ENCODE measurements at regions not wholly inside any gene's neighbourhood (a gene's known extent, or its start where the extent isn't known, plus 50 kb on each side); places are given as distances from the start of the nearest gene placed in this dataset.

DNA sequence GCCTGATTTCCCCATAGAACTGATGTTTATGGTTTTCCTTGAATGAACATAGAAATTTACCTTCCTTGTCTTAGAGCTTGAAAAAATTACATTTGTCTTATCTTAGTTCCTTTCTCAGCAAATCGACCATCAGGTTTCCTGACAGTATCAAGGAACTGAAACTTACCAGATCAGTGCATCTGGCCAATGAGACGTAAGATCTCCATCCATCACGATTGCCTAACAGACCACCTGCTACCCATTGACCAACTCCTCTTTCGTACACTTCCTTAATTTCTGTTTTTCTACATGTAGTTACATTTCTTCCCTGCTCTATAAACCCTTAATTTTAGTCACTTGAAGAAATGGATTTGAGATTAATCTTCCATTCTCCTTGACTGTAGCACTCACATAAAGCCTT lies 57.4 kb upstream of the TMPRSS15 start:
- no peak for DNase-seq

DNA sequence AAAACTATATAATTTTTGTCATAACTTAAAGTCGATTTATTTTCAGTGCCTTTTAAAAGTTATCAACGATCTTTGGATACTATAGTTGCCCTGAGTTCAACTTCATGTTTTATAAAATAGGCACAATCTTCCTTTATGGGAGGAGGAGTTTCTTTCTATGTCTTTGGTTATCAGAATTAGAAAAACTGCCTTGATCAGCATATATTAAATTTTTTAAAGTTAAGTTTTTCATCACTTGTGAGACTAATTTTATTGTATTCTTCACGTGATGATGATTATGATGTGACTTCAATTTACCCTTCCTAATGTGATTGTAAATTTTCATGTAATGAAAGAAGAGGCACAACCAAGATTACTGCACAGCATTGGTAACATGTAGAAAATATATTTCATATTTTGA lies 58.2 kb upstream of the TMPRSS15 start:
- DNase-seq: no peak

DNA sequence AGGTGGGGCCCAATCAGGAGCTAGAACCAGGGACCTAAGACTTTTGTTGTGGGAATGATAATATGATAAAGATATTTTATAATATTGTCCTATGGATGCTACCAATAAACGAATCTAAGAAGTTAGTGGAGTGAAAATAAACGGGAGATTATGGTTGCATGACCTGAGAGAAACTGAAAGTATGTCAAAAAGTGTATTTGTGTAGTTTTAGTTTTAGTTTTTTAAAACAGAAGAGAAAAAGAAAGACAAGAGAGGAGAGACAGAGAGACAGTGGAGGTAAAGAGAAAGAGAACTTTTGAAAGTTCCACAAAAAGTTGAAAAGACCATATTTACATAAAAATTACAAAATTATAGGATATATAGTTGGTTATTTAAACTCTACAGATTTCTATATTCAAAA lies 64.1 kb upstream of the TMPRSS15 start:
- DNase-seq: no peak

DNA sequence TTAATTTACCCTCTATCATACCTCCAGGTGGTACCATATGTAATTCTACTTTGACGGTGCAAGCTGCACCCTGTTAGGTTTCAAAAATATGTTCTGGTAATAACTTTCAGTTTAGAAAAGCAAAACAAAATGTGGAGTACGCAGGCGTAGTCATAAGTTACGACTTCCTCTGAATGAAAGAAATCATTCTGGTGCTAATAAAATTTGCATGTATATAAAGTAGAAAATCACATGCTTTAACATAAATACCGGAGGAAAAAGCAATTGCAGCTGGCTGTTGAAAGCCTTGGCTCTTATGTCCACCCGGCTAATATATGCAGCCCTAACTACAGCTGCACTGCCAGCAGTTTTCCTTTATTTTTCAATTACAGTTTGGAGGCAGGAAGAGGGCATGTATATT lies 65.2 kb upstream of the TMPRSS15 start:
- DNase-seq: no peak

DNA sequence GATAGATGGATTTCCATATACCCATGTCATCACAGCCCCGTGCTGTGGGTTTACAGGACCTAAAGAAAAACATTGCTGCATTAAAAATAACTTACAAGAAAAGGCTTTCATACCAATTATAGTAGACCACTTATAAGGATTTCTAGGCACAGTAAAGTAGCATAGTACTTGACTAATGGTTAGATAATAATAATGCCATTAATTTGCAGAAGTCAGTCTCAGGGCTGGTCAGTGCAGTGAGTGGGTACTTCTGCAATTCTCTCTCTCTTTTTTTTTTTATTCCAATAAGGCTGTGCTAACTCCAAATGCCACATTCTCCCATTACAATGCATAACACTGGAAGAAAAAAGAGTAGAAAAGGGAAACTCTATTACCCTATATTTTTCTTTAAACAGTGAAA lies 73.1 kb upstream of the TMPRSS15 start:
- DNase-seq: no peak

- no peak for DNase-seq
Measured at GRCh38 chr21:18477043-18477442, 73.5 kb upstream of the TMPRSS15 start.

DNA sequence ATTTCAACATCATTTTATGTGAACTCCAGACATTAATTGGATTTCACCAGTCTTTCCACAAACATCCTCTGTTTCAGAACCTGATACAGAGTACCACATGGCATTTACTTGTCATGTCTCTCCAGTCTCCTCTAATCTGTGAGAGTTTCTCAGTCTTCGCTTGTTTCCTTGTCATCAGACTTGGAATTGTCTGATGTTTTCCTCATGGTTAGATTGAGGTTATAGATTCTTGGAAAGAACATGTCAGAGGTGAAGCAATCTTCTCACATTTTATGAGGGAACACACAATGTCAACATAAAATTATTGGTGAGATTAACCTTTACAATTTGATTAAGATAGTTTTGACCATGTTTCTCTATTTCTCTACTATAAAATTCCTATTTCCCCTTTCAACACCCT lies 74.9 kb upstream of the TMPRSS15 start:
- no peak for DNase-seq

GRCh38 chr21:18488252-18488651 lies 84.7 kb upstream of the TMPRSS15 start:
- no peak for DNase-seq

DNA sequence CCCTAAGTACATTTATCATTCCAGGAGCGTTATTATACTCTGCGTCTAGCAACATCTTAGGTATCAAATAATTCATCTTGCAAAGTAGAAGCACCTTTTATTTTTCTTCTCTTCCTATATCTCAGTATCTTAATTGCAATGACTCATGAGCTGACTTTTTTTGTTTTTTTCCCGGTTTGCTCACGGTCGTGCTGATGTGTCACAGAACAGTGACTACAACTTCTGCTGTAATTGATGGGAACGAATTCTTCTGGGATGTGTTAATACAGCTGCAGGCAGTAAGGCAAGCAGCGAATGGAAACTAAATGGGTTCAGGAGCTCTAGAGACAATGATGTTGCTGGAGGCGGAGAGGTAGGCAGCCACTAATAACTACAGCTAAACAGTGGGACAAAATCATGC lies 89.8 kb upstream of the TMPRSS15 start:
- no peak for DNase-seq

DNA sequence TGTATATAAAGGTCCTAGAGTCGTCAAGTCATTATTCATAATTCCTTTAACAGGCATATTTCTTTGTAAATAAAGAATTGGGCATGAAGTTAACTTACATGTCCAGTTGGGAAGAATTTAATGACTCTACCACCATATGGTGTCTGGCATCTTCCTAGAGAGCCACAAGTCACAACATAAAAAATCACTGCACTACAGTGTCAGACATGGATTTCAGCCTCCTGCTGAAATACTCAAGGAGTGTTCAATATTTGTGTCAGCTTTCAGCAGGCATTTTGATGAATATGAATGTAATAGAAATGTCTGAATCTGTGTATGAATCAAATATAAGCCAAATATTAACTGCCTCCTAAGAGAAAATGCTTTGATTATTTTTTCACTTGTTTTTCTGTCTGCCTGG lies 91.9 kb upstream of the TMPRSS15 start:
- DNase-seq: no peak

- DNase-seq: no peak
Measured at GRCh38 chr21:18498431-18498830, 94.8 kb upstream of the TMPRSS15 start.

DNA sequence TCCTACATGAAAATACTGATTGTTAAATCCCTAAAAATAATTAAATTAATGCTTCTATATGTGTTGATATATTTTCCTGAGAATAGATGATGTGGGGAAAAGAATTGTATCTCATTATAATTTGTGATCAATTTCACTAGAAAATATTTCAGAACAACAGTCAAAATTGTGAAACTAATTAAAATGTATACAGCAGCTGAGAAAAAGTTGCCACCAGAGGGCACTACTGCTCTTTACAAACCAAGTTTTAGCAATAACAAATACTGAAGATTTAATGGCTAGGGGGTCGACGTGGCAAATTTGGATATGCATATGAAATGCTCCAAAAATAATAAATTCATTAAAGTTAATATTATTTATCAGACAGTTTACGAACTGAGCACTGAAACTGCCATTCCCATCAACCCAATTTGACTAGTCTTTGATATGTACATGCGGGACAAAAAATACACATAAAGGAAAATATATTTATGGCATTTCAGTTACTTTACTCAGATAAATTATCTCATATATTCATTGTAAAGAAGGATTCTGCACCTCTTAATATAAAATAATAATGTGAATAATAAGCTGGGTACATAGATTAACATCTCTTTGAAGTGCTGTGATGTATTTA lies 96.3 kb upstream of the TMPRSS15 start:
- DNase-seq: peak; percentile 2

GRCh38 chr21:18518054-18518481 lies 114.5 kb upstream of the TMPRSS15 start:
- no peak for DNase-seq

DNA sequence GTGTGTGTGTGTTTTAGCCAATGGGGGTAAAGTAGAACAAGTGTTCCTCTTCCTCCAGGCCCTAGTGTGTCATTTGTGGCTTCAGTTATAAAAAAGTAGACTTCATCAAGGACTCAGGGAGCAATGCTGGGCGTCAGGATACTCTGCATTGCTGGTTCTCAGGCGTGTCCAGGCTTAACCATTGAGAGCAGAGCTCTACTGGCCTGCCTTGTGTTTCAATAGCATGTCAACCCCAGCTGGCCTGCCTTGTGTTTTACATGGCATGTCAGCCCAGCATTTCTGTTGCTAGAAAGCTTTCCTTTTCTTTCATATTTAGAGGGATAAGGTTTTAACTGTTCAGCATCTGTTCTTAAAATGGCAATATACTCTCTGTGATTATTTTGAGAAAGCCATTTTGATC lies 117.6 kb upstream of the TMPRSS15 start:
- no peak for DNase-seq

- DNase-seq: no peak
Measured at GRCh38 chr21:18522181-18522972, 118.8 kb upstream of the TMPRSS15 start.

DNA sequence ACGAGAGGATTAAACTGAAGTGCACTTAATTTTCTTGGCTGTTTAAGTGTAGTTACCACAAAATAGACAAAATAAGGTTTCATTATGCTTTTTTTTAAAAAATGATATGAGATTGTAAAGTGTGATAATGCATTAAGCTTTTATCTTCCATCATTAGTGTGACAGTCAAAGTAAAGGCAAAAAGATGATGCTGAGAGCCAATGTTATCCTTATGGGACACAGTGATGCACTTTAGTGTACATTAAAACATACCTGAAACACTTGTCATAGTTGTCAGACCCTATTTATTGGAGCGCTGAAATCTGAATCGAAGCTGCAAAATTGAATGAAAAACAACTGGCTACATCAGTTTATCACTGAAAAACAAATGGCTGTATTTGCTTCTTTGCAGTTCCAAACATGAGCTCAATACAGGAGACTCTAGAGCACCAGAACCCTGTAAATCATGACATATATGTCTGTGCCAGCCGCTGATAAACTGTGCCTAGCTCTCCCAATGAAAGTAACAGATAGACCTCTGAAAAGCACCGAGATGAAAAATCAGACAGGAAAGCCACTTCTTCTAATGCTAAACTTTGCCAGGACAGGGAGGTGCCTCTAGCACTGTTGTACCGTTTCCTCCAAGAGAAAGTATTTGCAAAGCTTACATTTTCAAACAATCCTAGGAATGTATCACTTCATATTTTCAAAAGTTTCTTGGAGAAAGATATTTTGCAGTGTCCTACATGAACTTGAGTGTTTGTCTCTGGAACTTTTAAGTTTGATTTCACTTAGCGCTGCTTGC lies 120.7 kb upstream of the TMPRSS15 start:
- DNase-seq: no peak

DNA sequence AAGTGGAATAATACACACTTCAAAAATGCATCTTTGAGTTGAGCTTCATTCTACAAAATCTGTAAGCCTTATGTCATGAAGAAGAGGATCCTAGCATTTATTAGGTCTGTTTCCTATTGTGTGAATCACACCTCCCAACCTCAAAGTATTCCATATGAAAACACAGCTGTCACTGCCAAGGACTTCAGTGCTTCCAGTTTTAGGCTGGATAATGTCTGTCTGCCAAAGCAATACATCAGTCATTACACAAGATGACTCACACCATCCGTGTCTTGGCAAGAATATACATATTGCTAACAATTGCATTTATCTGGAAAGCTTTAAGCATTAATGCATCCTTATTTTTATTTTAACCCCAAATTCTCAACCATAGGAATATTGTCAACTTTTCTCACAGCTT lies 125.7 kb upstream of the TMPRSS15 start:
- no peak for DNase-seq

GRCh38 chr21:18542081-18542480 lies 138.5 kb upstream of the TMPRSS15 start:
- DNase-seq: no peak

GRCh38 chr21:18545908-18546307 lies 142.3 kb upstream of the TMPRSS15 start:
- DNase-seq: no peak

DNA sequence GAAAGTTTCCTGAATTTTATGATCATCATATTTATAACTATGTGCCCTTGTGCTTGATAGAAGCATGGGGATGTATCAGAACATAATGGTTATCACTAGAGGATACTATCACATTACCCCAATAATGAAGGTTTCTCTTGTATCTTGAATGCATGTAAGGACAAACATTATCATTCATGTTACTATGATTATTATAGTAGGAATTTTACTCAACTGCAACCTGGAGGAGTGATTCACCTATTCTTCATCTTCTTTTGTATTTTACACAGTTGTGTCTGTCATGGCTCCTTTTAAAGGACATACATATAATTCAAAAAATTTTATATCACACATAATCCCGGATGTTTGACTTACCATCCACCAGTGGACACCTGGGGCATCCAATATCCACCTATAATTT lies 143.8 kb upstream of the TMPRSS15 start:
- no peak for DNase-seq

DNA sequence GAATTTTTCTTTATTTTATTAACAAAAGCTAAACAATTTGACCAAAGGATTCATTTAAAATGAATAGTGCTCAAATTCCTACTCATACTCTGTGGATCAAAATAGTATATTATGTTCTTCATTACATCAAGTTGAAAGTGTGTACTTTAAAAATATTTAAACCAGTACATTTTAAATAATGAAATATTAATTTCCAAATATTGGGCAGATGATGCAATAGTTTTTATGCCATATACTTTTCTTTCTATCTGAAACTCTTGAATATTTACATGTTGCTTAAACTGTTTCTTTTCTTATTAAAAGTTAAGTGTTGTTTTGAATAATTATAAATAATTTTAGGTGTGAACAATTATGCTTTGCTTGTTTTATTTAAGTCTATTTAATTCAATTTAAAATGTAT lies 144.7 kb upstream of the TMPRSS15 start:
- no peak for DNase-seq

DNA sequence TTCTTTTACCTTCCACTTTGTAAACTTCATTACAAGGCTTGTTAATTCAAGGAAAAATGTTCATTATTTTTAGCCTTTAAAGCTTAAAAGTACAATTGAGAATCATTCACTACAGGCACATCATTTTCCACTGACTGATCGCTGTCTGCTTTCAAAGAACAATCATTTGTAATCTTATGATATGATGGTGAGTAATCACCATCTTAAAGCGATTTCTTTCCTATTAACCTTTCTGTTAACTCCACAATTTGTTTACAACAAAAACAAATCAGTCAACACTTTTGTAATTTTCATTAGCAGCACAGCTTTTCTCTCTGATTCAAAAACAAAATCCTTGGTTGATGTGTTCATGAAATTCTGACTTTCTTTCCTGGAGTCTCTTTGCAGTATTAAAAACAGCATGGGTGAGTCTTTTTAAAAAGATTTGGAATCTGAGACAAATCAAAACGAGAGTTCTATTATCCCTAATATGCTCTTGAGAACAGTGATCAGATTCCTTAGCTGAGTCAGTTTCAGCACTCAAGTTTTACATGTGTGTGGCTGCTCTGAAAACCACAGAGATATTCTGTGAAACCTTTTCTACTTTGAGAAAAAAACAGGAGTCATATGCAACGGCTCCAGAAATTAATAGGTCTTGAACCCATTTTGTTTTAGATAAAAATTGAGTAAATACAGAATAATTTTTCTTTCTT lies 145.8 kb upstream of the TMPRSS15 start:
- DNase-seq: no peak

DNA sequence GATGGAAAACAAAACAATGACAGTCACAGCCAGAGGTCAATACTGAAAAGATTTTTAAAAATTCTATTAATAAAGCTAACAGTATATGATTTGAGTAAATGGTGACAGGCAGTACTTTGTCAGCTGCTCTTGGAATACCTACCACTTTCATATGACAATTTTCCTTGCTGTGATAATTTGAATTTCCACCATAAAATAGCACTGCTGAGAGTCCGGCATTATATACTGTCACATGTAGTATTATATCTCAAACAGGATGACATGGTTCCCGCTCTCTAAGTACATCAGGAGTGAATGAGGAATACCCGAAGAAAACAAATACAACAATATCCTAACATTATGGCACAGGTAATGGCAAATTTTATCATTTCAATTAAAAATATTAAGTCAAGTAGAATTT lies 146.8 kb upstream of the TMPRSS15 start:
- no peak for DNase-seq
